Omental fat pad (tissue), 3 donors: ENCODE measurements at regions not wholly inside any gene's neighbourhood (a gene's known extent, or its start where the extent isn't known, plus 50 kb on each side); places are given as distances from the start of the nearest gene placed in this dataset.

Source experiments
- ATAC-seq: fragments of 150-250 bp; one replicate; pipeline ENCODE4 v1.9.1; 2016; ENCODE audit warnings: mild to moderate bottlenecking, moderate library complexity; ENCODE audit not compliant: low FRiP score
- DNase-seq: peaks from one replicate; pipeline ENCODE4 v3.0.0-alpha.2; 2019; ENCODE audit warnings: low spot score
- TF ChIP-seq, protein P1 (sequence below), 3 donors: fragments of 450-650 bp; IDR thresholded peaks; one replicate each; pipeline ENCODE4 v1.5.1; 2016 to 2017; ENCODE audit warnings: antibody characterized with exemption in 3 of 3, mild to moderate bottlenecking in 3 of 3, moderate library complexity in 2 of 3

GRCh38 chr11:91265946-91266345 lies 958.7 kb upstream of the FAT3 start:
- TF ChIP-seq, protein P1, sequence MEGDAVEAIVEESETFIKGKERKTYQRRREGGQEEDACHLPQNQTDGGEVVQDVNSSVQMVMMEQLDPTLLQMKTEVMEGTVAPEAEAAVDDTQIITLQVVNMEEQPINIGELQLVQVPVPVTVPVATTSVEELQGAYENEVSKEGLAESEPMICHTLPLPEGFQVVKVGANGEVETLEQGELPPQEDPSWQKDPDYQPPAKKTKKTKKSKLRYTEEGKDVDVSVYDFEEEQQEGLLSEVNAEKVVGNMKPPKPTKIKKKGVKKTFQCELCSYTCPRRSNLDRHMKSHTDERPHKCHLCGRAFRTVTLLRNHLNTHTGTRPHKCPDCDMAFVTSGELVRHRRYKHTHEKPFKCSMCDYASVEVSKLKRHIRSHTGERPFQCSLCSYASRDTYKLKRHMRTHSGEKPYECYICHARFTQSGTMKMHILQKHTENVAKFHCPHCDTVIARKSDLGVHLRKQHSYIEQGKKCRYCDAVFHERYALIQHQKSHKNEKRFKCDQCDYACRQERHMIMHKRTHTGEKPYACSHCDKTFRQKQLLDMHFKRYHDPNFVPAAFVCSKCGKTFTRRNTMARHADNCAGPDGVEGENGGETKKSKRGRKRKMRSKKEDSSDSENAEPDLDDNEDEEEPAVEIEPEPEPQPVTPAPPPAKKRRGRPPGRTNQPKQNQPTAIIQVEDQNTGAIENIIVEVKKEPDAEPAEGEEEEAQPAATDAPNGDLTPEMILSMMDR (IDR thresholded peaks at IDR 0.05): no peak
- ATAC-seq: no peak
- no peak for DNase-seq

DNA sequence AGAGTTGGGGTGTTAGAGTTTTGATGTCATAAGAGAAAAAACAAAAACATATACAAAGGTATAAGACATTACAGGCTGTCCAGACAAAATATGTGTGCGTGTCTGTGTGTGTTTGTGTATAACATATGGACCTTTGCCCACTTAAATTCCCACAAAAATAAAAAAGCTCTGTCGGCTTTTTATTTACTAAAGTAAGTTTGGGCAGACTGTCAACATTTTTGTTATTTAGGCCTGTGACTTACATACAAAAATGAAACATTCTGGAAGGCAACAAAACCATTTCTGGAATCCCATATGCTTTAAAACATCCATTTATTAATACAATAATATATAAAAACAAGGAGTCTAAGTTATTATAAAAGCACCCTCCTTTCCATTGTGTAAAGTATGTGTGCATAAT lies 960.1 kb upstream of the FAT3 start:
- TF ChIP-seq, protein P1 (IDR thresholded peaks at IDR 0.05): no peak
- no peak for ATAC-seq

GRCh38 chr11:91263496-91264365 lies 960.9 kb upstream of the FAT3 start:
- TF ChIP-seq, protein P1 (IDR thresholded peaks at IDR 0.05): no peak
- DNase-seq (no peak), ATAC-seq (no peak)

More for the DNA sequence above, 960.1 kb upstream of the FAT3 start:
- DNase-seq: no peak

DNA sequence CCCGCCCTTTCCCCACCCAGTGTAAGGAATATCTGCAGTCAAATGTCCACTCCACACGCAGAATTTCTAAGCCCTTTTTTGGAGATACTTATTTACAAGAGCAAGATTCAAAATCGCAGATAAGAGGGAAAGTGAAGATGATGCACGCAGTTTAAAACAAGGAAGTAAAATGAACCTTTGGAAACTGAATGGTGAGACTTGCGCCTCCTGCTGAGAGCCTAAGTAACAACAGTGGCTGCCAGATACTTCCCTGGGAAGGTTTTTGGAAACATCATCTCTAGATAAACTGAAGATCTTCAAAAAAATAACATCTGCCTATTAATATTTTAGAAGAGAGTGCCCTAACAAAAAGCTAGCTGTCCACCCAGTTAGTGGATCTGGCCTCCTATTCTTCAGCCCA lies 963.1 kb upstream of the FAT3 start:
- no peak for ATAC-seq
- TF ChIP-seq, protein P1 (IDR thresholded peaks at IDR 0.05): no peak
- no peak for DNase-seq

GRCh38 chr11:91258876-91259275 lies 965.7 kb upstream of the FAT3 start:
- no peak for ATAC-seq
- TF ChIP-seq, protein P1 (IDR thresholded peaks at IDR 0.05): no peak
- no peak for DNase-seq

GRCh38 chr11:91257667-91258066 lies 967.0 kb upstream of the FAT3 start:
- DNase-seq (no peak), ATAC-seq (no peak)
- TF ChIP-seq, protein P1 (IDR thresholded peaks at IDR 0.05): no peak
